GM18526 (cell line): ENCODE measurements at regions not wholly inside any gene's neighbourhood (a gene's known extent, or its start where the extent isn't known, plus 50 kb on each side); places are given as distances from the start of the nearest gene placed in this dataset.
A peak's percentile ranks its signal among the peaks of the same experiment; 100 is the strongest.

Source experiments
- POLR2A ChIP-seq: IDR thresholded peaks from 3 replicates; pipeline ENCODE4 v1.6.1; 2011; ENCODE audit not compliant: insufficient read length; ENCODE audit errors: extremely low read depth

- no peak for TF ChIP-seq POLR2A
Measured at GRCh38 chr6:33914645-33915044, 110.8 kb upstream of the MLN start.

- TF ChIP-seq POLR2A: no peak
Measured at GRCh38 chr6:33912195-33912594, 108.4 kb upstream of the MLN start.

- no peak for TF ChIP-seq POLR2A
Measured at GRCh38 chr6:33911488-33911887, 107.7 kb upstream of the MLN start.

DNA sequence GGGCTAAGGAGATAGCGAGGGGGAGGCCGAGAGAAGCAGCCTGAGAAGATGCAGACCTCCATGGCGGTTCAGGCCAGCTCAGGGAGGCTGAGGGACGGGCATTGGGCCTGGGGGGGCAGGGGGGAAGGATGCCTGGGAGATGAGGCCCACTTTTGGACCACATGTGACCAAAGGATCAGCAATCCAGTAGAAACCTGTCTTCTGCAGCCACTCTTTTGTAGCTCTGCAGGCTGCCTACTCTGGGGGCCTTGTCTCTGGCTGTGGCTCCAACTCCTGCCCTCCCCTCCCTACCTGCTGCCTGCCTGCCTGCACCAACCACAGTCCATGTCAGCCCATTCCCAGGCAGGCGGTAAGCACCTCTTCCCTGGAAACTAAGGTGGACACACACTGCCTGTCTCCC, 106.8 kb upstream of the MLN start:
- no peak for TF ChIP-seq POLR2A

GRCh38 chr6:33909737-33910136, 105.9 kb upstream of the MLN start:
- TF ChIP-seq POLR2A: no peak

- TF ChIP-seq POLR2A: no peak
Measured at GRCh38 chr6:33908025-33908424, 104.2 kb upstream of the MLN start.

DNA sequence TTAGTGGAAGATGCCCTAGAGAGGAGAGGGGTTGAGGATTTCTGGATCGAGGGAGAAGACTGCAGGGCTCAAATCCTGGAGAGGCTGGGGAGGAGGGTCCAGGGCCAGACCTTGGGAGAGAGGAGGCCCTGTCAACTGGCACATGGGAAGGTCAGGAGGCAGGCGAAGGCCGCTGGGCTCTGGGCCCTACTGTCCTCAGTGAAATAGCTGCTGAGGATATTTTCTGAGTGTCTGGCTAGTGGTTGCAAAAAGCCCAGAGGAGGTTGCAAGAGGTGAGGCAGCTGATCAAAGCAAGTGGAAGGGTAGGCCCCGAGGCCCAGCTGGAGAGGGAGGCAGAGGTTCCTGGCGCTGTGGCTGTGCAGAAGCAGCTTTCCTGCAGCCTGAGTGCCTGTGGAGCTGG, 103.4 kb upstream of the MLN start:
- no peak for TF ChIP-seq POLR2A

DNA sequence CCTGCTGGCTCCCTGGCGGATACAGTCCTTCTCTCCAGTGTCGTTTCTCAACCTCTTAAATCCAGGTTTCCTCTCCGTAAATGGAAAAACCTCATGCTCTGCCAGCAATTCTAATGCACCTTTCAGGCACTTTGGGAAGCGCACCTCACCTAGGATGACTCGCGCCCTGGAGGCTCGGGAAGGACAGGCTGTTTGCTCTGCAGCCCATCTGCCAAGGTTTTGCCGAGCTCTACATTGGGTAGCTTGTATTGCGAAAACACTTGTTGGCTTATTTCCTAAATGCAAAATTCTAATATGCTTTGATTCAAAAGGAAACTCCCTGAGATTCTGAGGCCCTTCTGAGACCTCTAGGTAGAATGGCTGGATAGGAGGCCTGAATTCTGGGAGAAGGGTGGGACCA, 102.6 kb upstream of the MLN start:
- TF ChIP-seq POLR2A: no peak

DNA sequence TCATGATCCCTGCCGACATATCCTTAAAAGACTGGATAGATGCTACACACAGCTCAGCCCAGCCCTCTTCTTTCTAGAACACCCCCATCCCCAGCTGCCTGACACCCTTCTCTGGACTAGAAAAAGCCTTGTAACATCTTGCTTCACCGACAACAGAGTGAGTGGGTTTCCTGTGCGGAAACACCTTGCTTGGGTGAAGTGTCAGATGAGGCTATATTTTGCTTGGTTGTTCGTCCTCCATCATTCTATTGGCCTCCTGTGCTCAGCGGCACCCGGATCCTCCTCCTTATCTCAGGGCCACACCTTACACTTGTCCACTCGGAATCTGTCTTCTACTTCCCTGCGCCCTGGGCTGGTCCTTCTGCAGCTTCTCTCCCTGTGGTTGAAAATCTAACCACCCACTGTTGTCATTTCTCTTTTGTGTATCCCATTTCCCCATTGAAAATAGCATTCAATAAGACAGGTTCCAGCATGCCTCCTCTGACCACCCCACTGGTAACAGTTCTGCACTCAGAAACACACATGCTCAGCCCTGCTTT, 101.3 kb upstream of the MLN start:
- TF ChIP-seq POLR2A: no peak

- TF ChIP-seq POLR2A: no peak
Measured at GRCh38 chr6:33904747-33905065, 100.9 kb upstream of the MLN start.

DNA sequence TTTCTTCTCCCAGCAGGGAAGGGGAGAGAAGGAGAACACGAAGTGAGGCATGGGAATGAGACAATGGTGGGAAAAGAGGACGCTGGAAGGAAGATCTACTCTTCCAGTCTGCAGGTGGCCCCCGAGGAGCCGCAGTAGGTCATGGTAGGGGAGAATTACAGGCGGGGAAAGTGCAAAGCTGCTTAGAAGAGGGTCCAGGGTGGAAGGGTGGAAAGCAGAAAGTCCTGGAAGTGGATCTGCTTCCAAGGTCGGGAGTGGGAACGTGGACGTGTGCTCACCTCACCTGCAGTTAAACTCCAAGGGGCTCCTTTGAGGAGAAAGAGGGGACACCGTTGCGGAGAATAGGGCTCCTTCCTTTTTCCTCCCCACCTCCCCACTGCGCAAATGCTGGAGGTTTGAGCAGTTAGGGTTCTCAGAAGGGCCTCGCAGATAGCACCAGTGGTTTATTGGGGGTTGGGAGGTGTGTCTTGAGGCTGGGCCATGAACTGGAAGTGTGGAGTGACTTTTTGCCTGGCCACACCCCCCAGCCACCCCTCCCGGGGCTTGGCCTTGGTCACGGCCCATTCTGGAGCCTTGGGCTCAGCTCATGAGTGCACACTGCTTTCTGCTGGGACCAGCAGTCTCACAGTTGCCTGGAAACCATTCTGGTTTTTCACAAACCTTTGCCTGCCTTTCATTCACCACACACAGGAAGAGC, 100.4 kb upstream of the MLN start:
- TF ChIP-seq POLR2A: peak; percentile 14

DNA sequence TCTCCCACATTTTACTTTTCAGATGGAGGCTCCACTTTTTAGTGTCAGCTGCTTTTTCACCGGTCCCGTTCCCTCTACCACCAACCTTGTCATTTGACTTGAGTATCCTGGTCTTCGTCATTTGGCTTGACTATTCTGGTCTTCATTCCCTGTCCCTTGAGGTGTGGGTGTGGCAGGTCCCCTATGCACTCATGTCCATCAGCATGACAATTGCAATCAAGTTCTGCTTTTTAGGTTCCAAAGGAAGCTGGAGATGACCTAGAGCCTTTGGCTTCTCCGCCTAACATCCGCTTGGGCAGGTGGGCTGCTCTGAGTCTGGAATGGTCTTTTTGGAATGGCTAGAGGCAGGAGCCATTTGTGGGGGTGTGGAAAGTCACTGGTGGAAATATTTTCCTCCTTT, 99.8 kb upstream of the MLN start:
- no peak for TF ChIP-seq POLR2A

DNA sequence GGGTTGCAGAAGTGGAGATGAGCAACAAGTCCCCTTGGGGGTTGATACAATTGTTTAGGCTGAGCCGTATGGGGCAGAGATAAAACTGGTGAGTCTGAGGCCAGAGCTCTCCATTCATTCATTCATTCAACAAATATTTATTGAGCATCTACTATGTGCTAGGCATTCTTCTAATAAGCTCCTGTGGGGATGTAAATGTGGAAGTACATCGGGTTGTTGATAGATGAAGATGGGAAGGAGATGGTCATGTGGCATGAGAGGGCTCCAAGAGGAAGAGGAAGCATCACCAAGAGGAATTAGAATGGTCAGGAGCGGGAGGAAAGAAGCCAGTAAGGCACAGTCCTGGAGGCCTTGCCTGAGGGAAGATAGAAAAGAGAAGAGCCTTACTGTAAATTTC, 98.7 kb upstream of the MLN start:
- TF ChIP-seq POLR2A: no peak

GRCh38 chr6:33901822-33902456, 98.1 kb upstream of the MLN start:
- no peak for TF ChIP-seq POLR2A

GRCh38 chr6:33898771-33899170, 95.0 kb upstream of the MLN start:
- no peak for TF ChIP-seq POLR2A

- no peak for TF ChIP-seq POLR2A
Measured at GRCh38 chr6:33897189-33897780, 93.5 kb upstream of the MLN start.

- TF ChIP-seq POLR2A: no peak
Measured at GRCh38 chr6:33896391-33897188, 92.8 kb upstream of the MLN start.
